NCI-H128 (cell line): ENCODE measurements at regions not wholly inside any gene's neighbourhood (a gene's known extent, or its start where the extent isn't known, plus 50 kb on each side); places are given as distances from the start of the nearest gene placed in this dataset.

Experiments
- DNase-seq: peaks from one replicate; lab custom pipeline; 2025; ENCODE audit not compliant: unreplicated experiment; lab: John Stamatoyannopoulos, UW

DNA sequence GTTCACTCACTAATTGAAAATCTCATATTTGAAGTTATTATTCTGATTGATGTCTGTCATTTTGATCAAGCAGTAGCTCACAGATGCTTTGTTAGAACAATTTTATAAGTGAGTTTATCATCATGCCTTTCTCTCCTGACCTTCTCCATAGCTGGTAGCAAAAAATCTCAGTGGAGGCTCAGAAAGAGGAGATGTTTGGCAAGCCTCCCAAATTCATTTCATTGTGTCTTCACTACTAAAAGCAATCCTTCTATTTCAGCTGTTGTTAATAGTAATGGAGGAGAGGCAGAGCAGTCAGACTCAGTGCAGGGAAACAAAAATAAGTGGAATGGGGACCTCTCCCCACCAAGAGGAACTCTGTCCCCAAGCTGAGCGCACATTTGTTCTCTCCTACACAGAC is 2127.8 kb upstream of the CELF4 start:
- DNase-seq = peak; percentile 60

GRCh38 chr18:39692367-39693015 is 2126.9 kb upstream of the CELF4 start:
- no peak for DNase-seq

- DNase-seq = no peak
Observed at GRCh38 chr18:39685303-39685902, 2119.8 kb upstream of the CELF4 start.

GRCh38 chr18:39681061-39681460 is 2115.5 kb upstream of the CELF4 start:
- DNase-seq = no peak

GRCh38 chr18:39675906-39676305 is 2110.3 kb upstream of the CELF4 start:
- no peak for DNase-seq

GRCh38 chr18:39675368-39675767 is 2109.8 kb upstream of the CELF4 start:
- DNase-seq = no peak

DNA sequence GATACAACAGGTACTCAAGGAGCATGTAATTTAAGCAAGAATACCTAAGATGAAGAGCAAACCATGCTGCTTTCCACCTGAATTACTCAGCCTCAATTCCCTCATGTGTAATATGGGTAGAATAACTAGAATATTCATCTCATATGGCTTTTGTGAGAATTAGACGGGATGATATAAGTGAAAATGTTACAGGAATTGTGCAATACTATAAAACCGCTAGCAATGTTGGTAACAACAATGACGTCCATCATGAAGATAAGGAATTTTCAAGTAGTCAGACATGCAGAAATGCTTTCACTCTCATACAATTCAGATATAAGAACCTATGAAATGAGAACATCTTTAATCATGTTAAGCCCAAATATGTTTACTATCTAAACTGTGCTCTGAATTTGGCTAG is 2106.6 kb upstream of the CELF4 start:
- DNase-seq = no peak

GRCh38 chr18:39667905-39668304 is 2102.3 kb upstream of the CELF4 start:
- no peak for DNase-seq

DNA sequence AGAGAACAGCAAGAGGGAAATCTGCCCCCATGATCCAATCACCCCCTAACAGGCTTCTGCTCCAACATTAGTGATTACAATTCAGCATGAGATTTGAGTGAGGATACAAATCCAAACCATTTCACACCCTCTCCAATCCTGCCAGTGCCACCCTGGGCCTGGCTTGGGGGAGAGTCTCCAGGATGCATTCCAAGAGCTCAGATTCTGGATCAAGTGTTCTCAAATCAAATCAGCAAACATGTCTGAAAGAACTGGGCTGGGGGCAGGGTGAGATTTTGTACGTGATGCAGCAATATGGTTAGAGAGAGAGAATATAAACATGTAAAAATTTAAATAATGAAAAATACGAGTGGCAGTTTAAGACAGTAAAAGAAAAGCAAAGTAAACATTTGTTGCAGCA is 2100.9 kb upstream of the CELF4 start:
- DNase-seq = no peak

DNA sequence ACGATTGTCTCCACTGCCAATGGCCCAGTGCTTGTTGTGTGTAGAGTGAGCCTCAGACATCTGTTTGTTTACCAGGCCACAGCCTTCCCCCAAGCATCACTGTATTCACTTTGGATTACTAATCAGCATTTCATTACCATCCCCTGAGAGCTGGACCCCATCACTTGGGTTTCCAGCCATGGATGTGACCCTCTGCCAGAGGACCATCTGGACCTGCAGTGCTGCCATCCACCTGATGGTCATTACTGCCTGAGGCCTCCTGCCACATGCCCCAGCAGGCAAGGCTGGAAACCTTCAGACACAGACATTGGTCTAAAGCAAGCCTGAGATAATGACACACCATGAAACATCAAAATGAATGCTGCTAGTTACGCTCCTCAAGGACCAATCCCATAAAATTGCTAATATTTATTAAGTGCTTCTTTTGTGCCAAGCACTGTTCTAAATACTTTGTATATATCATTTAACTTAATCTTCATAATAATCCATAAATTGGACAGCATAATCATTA is 2096.3 kb upstream of the CELF4 start:
- no peak for DNase-seq

DNA sequence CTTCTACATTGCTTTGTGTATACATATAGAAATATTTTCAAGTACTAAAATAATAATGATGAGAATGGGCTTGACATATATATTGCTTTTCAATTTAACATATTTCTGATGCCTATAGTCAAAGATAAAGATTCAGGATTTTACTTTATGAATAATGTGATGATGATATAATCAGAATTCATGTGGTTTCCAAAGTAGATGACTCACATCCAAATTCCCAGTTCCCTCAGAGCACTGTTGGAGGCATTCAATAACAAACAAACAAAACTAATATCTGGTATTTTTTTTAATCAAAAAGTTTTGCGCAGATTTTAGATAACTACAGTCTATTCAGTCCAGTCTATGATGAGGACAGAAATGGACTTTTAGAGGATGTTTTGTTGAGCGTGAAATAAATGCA is 2094.5 kb upstream of the CELF4 start:
- no peak for DNase-seq

DNA sequence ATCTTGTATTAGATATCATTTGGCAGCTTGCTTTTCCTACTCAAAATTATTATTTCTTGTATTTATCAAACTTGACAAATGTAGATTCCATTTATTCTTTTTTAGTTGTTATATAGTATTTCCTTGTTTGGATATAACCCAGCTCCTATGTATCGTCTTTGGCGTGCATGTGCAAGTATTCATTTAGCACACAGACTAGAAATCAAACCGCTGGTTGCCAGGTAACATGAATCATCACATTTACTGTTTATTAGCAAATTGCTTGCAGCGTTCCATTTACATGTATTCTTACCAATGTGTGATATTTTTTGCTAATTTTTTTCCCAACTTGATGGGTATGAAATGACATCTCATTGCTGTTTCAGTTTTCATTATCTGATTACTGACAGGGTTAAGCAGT is 2089.7 kb upstream of the CELF4 start:
- DNase-seq = no peak

GRCh38 chr18:39653221-39653620 is 2087.6 kb upstream of the CELF4 start:
- no peak for DNase-seq

DNA sequence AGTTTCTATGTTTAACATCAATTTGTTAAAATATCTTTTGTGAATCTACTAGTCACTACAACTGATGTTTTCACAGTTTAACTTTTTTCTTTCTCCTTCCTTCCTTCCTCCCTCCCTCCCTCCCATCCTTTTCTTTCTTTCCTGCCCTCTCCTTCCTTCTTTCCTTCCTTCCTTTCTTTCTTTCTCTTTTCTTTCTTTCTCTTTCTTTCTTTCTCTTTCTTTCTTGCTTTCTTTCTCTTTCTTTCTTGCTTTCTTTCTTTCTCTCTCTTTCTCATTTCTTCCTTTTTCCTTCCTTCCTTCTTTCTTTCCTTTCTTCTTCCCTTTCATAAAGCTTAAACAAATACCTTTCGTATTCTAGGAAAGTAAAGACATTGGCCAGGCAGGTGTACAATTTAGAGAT is 2083.0 kb upstream of the CELF4 start:
- DNase-seq = no peak

- DNase-seq = peak; percentile 78
Observed at GRCh38 chr18:39647627-39648534, 2082.3 kb upstream of the CELF4 start.

DNA sequence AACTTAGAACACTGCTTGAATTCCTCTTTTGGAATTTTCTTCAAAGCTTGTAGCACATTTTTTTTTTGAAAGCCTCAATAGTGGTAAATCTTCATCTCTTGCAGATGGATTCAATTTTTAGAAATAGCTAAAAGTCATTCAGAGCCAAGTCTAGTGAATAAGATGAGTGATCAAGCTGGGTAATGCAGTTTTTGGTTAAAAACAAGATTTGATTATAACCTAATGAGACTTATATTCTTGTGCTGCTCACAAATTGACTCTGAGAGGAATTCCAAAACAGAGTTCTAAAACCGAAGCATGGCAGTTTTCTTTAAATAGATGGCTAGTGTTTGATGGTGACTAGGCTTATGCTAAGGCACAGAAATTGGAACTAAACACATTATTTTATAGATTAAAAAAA is 2072.6 kb upstream of the CELF4 start:
- no peak for DNase-seq

DNA sequence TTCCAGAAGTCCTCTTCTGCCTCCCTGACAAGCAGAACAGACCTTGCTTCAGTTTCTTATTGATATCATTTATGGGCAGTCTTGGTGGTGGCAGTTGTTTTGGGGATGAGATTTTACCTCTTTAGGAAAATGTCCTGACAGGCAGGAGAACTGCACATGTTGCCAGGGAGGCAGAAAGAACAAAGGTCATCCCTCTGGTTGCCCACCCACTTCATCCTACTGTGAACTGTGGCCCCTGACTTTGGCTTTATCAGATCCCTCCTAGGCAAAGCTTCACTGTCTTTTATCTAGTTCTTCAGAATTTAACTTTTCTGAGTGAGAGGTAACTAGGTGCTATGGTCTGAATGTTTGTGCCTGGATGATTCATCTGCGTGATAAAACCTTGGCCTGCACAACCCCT is 2071.3 kb upstream of the CELF4 start:
- no peak for DNase-seq

- DNase-seq = no peak
Observed at GRCh38 chr18:39635966-39636365, 2070.4 kb upstream of the CELF4 start.

- DNase-seq = no peak
Observed at GRCh38 chr18:39635192-39635591, 2069.6 kb upstream of the CELF4 start.

- DNase-seq = no peak
Observed at GRCh38 chr18:39627936-39628335, 2062.3 kb upstream of the CELF4 start.

DNA sequence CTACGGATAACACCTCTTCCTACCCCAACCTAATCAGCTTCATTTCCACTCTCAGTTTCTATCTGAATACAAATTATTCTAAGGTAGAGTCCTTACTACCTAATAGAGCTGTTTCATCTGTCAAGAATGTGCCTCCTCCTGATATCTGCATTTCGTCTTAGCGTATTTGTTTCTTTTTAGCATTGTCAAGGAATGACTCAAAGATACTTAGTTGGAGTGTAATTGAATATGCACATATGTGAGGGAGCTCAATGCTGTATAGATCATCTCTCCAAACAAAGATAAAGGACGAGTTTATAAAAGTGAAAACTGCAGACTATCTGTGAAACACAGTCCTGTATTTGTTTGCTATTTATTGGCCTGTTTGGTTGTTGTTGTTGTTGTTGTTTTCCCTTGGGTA is 2059.4 kb upstream of the CELF4 start:
- no peak for DNase-seq

DNA sequence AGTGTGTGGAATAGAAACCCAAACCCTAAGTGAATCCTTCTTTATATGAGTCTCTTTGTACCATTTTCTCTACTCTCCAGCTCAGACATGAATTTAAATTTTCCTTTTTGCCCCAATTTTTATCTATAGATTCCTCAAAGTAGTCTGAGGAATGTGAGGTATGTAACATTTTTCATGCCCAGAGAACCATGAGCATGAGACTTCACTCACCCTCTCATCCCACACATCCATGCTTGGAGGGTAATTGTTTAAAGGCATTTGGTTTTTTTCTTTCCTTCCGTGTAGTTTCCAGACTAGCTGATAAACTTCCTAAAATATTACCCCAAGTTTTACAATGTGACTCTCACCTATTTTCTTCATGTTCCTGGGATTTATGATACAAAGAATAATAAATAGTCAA is 2056.8 kb upstream of the CELF4 start:
- no peak for DNase-seq
